AG09319 (cell line): ENCODE measurements at regions not wholly inside any gene's neighbourhood (a gene's known extent, or its start where the extent isn't known, plus 50 kb on each side); places are given as distances from the start of the nearest gene placed in this dataset.

Experiments used
- DNase-seq: peaks from one replicate; pipeline ENCODE4 v3.0.0-alpha.2; 2010; ENCODE audit warnings: low read depth; ENCODE audit errors: extremely low read depth
- CTCF ChIP-seq: IDR thresholded peaks from 2 replicates; pipeline ENCODE4 v1.5.1; 2011; ENCODE audit warnings: low read depth, mild to moderate bottlenecking, inconsistent platforms, low read length, moderate library complexity

GRCh38 chr9:108197008-108197365, 658.8 kb downstream of the ACTL7B start:
- DNase-seq, result no peak
- TF ChIP-seq CTCF, result no peak

- DNase-seq, result no peak
- TF ChIP-seq CTCF, result no peak
These were observed 659.3 kb downstream of the ACTL7B start for GRCh38 chr9:108196332-108197007.

GRCh38 chr9:108194154-108194553, 661.6 kb downstream of the ACTL7B start:
- DNase-seq, result no peak

GRCh38 chr9:108193026-108193710, 662.6 kb downstream of the ACTL7B start:
- TF ChIP-seq CTCF, result no peak
- no peak for DNase-seq

More at GRCh38 chr9:108194154-108194553, 661.6 kb downstream of the ACTL7B start:
- no peak for TF ChIP-seq CTCF

- no peak for DNase-seq
- TF ChIP-seq CTCF, result no peak
These were observed 664.7 kb downstream of the ACTL7B start for GRCh38 chr9:108191065-108191464.

- DNase-seq, result no peak
- TF ChIP-seq CTCF, result no peak
These were observed 666.8 kb downstream of the ACTL7B start for GRCh38 chr9:108188976-108189375.

- no peak for TF ChIP-seq CTCF
- no peak for DNase-seq
These were observed 667.3 kb downstream of the ACTL7B start for GRCh38 chr9:108188482-108188881.
